ENCODE measurements at regions not wholly inside any gene's neighbourhood (a gene's known extent, or its start where the extent isn't known, plus 50 kb on each side); places are given as distances from the start of the nearest gene placed in this dataset.

- TF ChIP-seq, protein P1, sequence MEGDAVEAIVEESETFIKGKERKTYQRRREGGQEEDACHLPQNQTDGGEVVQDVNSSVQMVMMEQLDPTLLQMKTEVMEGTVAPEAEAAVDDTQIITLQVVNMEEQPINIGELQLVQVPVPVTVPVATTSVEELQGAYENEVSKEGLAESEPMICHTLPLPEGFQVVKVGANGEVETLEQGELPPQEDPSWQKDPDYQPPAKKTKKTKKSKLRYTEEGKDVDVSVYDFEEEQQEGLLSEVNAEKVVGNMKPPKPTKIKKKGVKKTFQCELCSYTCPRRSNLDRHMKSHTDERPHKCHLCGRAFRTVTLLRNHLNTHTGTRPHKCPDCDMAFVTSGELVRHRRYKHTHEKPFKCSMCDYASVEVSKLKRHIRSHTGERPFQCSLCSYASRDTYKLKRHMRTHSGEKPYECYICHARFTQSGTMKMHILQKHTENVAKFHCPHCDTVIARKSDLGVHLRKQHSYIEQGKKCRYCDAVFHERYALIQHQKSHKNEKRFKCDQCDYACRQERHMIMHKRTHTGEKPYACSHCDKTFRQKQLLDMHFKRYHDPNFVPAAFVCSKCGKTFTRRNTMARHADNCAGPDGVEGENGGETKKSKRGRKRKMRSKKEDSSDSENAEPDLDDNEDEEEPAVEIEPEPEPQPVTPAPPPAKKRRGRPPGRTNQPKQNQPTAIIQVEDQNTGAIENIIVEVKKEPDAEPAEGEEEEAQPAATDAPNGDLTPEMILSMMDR (IDR thresholded peaks at IDR 0.05): no peak
- TF ChIP-seq POLR2A (IDR thresholded peaks at IDR 0.05): no peak
These were observed 388.2 kb downstream of the TMEM135 start for GRCh38 chr11:87425943-87426342.

All from lower leg skin (tissue), 3 donors.